GM12891 (cell line): ENCODE measurements at regions not wholly inside any gene's neighbourhood (a gene's known extent, or its start where the extent isn't known, plus 50 kb on each side); places are given as distances from the start of the nearest gene placed in this dataset.

ENCODE experiments used
- DNase-seq: peaks from one replicate; pipeline ENCODE4 v3.0.0; 2011; ENCODE audit warnings: low spot score; ENCODE audit not compliant: insufficient read length
- FAIRE-seq: peaks from 2 replicates; lab custom pipeline; 2011; peaks lifted over from hg19 to GRCh38; lab: Jason Lieb, UNC
- PAX5 ChIP-seq: IDR thresholded peaks from 2 replicates; pipeline ENCODE4 v1.6.1; 2011; ENCODE audit warnings: low read length, moderate library complexity, mild to moderate bottlenecking; ENCODE audit not compliant: insufficient read depth, severe bottlenecking
- POLR2A ChIP-seq: IDR thresholded peaks from 2 replicates; pipeline ENCODE4 v1.6.1; 2011; ENCODE audit warnings: low read depth, low read length, control low read depth
- POLR2AphosphoS5 ChIP-seq: IDR thresholded peaks from 2 replicates; pipeline ENCODE4 v1.6.1; 2011; ENCODE audit warnings: low read depth, low read length, control low read depth
- POU2F2 ChIP-seq: IDR thresholded peaks from 2 replicates; pipeline ENCODE4 v1.6.1; 2011; ENCODE audit warnings: low read depth, mild to moderate bottlenecking, control low read depth, low read length, moderate library complexity
- SPI1 ChIP-seq: IDR thresholded peaks from 2 replicates; pipeline ENCODE4 v1.6.1; 2011; ENCODE audit warnings: low read depth, low read length, control low read depth
- TAF1 ChIP-seq: IDR thresholded peaks from 2 replicates; pipeline ENCODE4 v1.6.1; 2011; ENCODE audit warnings: low read depth, low read length, control low read depth

DNA sequence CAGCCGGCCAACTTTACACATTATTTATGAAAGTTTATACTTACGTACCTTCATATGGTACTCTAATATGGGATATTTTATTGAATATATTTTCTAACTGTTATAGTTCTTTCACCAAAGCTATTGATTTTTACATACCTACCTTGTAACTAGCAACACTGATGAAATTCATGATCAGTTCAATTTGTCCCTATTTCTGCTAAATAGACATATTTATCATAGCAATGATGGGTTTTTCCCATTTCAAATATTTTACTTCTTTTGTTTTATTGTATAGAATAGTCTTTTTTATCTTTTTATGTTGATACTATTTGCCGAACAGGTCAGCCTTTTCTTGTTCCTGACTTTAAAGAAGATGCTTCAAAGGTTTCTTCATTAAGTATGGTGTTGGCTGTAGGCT, 59.0 kb upstream of the CTNND2 start:
- no peak for TF ChIP-seq POLR2AphosphoS5
- TF ChIP-seq PAX5, result no peak
- TF ChIP-seq POLR2A, result no peak
- no peak for TF ChIP-seq SPI1
- no peak for TF ChIP-seq TAF1
- TF ChIP-seq POU2F2, result no peak
- DNase-seq (no peak), FAIRE-seq (no peak)

DNA sequence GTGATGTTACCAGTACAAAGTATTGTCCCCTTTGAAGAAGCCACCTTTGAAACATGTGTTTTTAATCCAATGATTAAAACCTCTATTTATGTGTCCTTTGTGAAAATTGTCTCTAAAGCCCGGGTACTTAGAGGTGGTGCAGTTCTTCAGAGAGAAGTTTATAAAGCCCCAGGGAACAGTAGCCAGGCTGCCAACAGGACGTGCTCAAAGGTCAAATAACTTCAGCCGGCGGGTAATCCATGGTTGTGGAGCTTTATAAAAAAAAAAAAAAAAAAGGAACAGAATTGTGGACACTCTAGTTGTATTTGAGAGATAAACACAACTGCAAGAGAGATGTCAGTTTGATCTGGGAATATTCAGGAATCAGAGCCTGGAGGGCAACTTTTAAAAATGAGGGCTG, 57.9 kb upstream of the CTNND2 start:
- DNase-seq, result no peak

DNA sequence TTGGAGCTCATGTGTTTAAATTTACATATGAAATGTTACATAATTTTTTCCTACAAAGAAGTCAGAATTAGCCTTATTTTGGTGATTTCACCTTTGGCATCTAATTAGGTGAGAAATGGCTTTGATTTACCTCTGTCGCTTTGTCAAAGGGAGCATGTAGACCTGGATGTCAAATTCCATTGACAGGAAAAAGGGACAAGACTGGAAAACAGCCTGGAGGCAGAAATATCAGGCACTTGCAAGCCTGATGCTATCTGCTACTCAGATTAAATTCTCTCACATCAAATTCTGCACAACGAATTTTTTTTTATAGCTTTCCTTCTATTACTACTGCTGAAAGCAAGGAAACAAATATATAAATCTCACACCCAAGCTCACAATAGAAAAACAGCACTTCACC, 54.1 kb upstream of the CTNND2 start:
- no peak for DNase-seq
- no peak for FAIRE-seq
- TF ChIP-seq PAX5, result no peak
- no peak for TF ChIP-seq TAF1
- no peak for TF ChIP-seq POLR2A
- TF ChIP-seq SPI1, result no peak
- TF ChIP-seq POU2F2, result no peak
- no peak for TF ChIP-seq POLR2AphosphoS5

More for the DNA sequence above, 57.9 kb upstream of the CTNND2 start:
- FAIRE-seq, result no peak
- no peak for TF ChIP-seq POLR2AphosphoS5
- no peak for TF ChIP-seq POLR2A
- no peak for TF ChIP-seq TAF1
- TF ChIP-seq SPI1, result no peak
- TF ChIP-seq PAX5, result no peak
- no peak for TF ChIP-seq POU2F2

DNA sequence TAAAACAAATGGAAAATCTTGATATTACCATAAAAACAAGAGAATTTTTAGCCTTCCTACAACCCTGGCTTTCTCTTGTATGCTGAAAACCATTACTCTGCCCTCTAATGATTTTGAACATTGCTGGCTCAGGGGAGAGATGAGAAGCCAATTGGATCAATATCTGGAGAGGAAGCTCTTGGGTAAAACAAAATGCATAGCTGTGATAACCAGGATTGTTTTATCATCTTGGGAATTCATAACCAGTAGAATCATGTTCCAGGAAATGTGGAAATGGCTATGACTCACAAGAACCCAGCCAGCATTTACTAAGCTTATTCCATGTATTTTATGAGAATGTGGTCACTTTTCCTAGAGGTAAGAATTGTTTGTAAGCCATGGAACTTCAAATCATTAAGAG, 51.1 kb upstream of the CTNND2 start:
- FAIRE-seq (no peak), DNase-seq (no peak)
- TF ChIP-seq TAF1, result no peak
- no peak for TF ChIP-seq POLR2A
- TF ChIP-seq PAX5, result no peak
- no peak for TF ChIP-seq SPI1
- TF ChIP-seq POLR2AphosphoS5, result no peak
- no peak for TF ChIP-seq POU2F2
